AG04449 (cell line): ENCODE measurements at regions not wholly inside any gene's neighbourhood (a gene's known extent, or its start where the extent isn't known, plus 50 kb on each side); places are given as distances from the start of the nearest gene placed in this dataset.

Experiments
- CTCF ChIA-PET: fragments of 350-600 bp; formaldehyde crosslinking; extraction: SDS; loops from one replicate; lab custom pipeline; 2021; ENCODE audit warnings: antibody characterized with exemption; lab: Yijun Ruan, JAX
- POLR2A ChIA-PET: fragments of 400-600, 350-600 bp; formaldehyde crosslinking; extraction: SDS; loops from one replicate; lab custom pipeline; 2020; ENCODE audit warnings: antibody characterized with exemption, inconsistent platforms; lab: Yijun Ruan, JAX
- DNase-seq: peaks from one replicate; pipeline ENCODE4 v3.0.0-alpha.2; 2010; ENCODE audit warnings: low read depth, low spot score
- H3K4me3 ChIP-seq: 2 replicates; pipeline ENCODE4 v1.5.1; 2011; ENCODE audit warnings: low read depth, mild to moderate bottlenecking, control low read depth, low read length
- CTCF ChIP-seq: IDR thresholded peaks from one replicate; pipeline ENCODE4 v1.5.1; 2011; ENCODE audit warnings: mild to moderate bottlenecking, moderate library complexity, low read length, control low read depth, inconsistent platforms; ENCODE audit not compliant: insufficient read depth; ENCODE audit errors: missing control alignments

GRCh38 chr2:16135913-16136310, 195.6 kb downstream of the MYCN start:
- H3K4me3 ChIP-seq, result no peak overlapping the region
- no peak for TF ChIP-seq CTCF
- ChIA-PET POLR2A (no interaction called here), CTCF (no interaction called here)
- no peak for DNase-seq

GRCh38 chr2:16135196-16135912, 195.0 kb downstream of the MYCN start:
- no peak for DNase-seq
- POLR2A ChIA-PET, result no interaction called here
- no peak overlapping the region for H3K4me3 ChIP-seq
- TF ChIP-seq CTCF, result no peak
- CTCF ChIA-PET, result no interaction called here

GRCh38 chr2:16134436-16135165, 194.3 kb downstream of the MYCN start:
- no peak overlapping the region for H3K4me3 ChIP-seq
- no peak for TF ChIP-seq CTCF
- no peak for DNase-seq
- POLR2A ChIA-PET, result no interaction called here
- CTCF ChIA-PET, result no interaction called here

- ChIA-PET POLR2A (no interaction called here), CTCF (no interaction called here)
- DNase-seq, result no peak
- no peak overlapping the region for H3K4me3 ChIP-seq
- no peak for TF ChIP-seq CTCF
Measured at GRCh38 chr2:16130906-16131400, 190.6 kb downstream of the MYCN start.

GRCh38 chr2:16130541-16130880, 190.2 kb downstream of the MYCN start:
- ChIA-PET POLR2A (no interaction called here), CTCF (no interaction called here)
- H3K4me3 ChIP-seq, result no peak overlapping the region
- no peak for TF ChIP-seq CTCF
- no peak for DNase-seq

- no peak overlapping the region for H3K4me3 ChIP-seq
- no peak for TF ChIP-seq CTCF
- ChIA-PET POLR2A (no interaction called here), CTCF (no interaction called here)
- no peak for DNase-seq
Measured at GRCh38 chr2:16129716-16130540, 189.6 kb downstream of the MYCN start.
